Gastrocnemius medialis (tissue), 4 donors: ENCODE measurements at regions not wholly inside any gene's neighbourhood (a gene's known extent, or its start where the extent isn't known, plus 50 kb on each side); places are given as distances from the start of the nearest gene placed in this dataset.

Source experiments
- ATAC-seq, 2 donors: fragments of 150-250 bp; one replicate each; pipeline ENCODE4 v1.9.1; 2016
- DNase-seq, 2 donors: peaks; one replicate each; pipeline ENCODE4 v3.0.0-alpha.2; 2019
- H3K27ac ChIP-seq, 4 donors: fragments of 200-600 bp; sonication (generic); 1 replicate in 1 of 4; 2 replicates in 3 of 4; pipeline ENCODE4 v1.5.1; 2016 to 2018; ENCODE audit warnings: mild to moderate bottlenecking in 2 of 4, moderate library complexity in 1 of 4
- H3K27me3 ChIP-seq, 3 donors: fragments of 200-600 bp; sonication (generic) in 2 of 3; 1 replicate in 1 of 3; 2 replicates in 2 of 3; pipeline versions ENCODE4 v1.5.1 to v1.6.0; 2016 to 2019; ENCODE audit warnings: mild to moderate bottlenecking in 1 of 3, moderate library complexity in 1 of 3
- H3K36me3 ChIP-seq, 2 donors: fragments of 200-600 bp; sonication (generic) in 1 of 2; one replicate each; pipeline ENCODE4 v1.5.1; 2017 to 2018
- H3K4me1 ChIP-seq, 2 donors: fragments of 200-600 bp; sonication (generic) in 1 of 2; one replicate each; pipeline ENCODE4 v1.5.1; 2016 to 2017; ENCODE audit warnings: mild to moderate bottlenecking in 2 of 2
- H3K4me3 ChIP-seq, 4 donors: fragments of 200-600 bp; sonication (generic) in 3 of 4; 1 replicate in 1 of 4; 2 replicates in 3 of 4; pipeline ENCODE4 v1.5.1; 2016 to 2019; ENCODE audit warnings: mild to moderate bottlenecking in 2 of 4
- H3K9me3 ChIP-seq, 3 donors: fragments of 200-600 bp; sonication (generic) in 2 of 3; 1 replicate in 1 of 3; 2 replicates in 2 of 3; pipeline ENCODE4 v1.5.1; 2016 to 2019
- POLR2A ChIP-seq, 2 donors: fragments of 450-650 bp; IDR thresholded peaks; one replicate each; pipeline ENCODE4 v1.6.1; 2017; ENCODE audit warnings: antibody characterized with exemption in 2 of 2, mild to moderate bottlenecking in 2 of 2, moderate library complexity in 2 of 2
- in situ Hi-C, 4 donors: fragments of 200-750 bp; cut with MboI; loops; one replicate each; pipeline versions ENCODE4 v1.15.0 to v1.8.0; 2017; ENCODE audit warnings: low sequenced_read_pairs in 4 of 4
- intact Hi-C: fragments of 100-400 bp; cut with DNase I; formaldehyde crosslinking; loops from one replicate; pipeline ENCODE4 v1.15.1; 2023; ENCODE audit warnings: low total_unique reads
- TF ChIP-seq, protein P1 (sequence below), 5 experiments: fragments of 450-650 bp in 3 of 5; fragments of 200-600 bp in 2 of 5; sonication (generic) in 2 of 5; IDR thresholded peaks in 4 of 5; conservative IDR thresholded peaks in 1 of 5; 1 replicate in 4 of 5; 2 replicates in 1 of 5; pipeline ENCODE4 v1.5.1; 2016 to 2019; ENCODE audit warnings: antibody characterized with exemption in 5 of 5, mild to moderate bottlenecking in 3 of 5, moderate library complexity in 3 of 5

DNA sequence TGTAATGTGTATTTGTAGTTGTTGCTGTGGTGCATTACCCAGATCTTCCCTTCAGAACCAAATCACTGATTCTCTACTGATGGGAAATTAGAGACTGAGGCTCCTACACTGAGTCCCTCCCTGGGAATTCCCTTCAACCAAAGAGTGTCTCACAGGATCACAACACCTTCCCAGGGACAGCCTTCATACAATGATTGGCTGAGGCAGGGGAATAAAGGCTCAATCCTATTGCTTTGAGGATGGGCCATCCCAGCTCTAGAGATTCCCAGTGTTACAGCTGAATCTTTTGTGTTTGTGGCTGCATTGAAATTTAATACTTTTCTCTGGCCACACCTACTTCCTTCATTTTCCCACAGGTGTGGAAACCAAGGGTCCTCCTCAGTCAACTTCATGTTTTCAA, 96.4 kb upstream of the ELL2 start:
- Histone ChIP-seq H3K4me3 (no peak overlapping the region), H3K27me3 (no peaks in the 10 kb centered on the region), H3K36me3 (no peaks in the 10 kb centered on the region), H3K4me1 (no peaks in the 10 kb centered on the region), H3K9me3 (no peaks in the 10 kb centered on the region), H3K27ac (no peak overlapping the region)
- DNase-seq (no peak), ATAC-seq (no peak)
- in situ Hi-C loops (no loop called here), intact Hi-C loops (no loop called here)
- TF ChIP-seq POLR2A (IDR thresholded peaks at IDR 0.05): no peak
- TF ChIP-seq, protein P1, sequence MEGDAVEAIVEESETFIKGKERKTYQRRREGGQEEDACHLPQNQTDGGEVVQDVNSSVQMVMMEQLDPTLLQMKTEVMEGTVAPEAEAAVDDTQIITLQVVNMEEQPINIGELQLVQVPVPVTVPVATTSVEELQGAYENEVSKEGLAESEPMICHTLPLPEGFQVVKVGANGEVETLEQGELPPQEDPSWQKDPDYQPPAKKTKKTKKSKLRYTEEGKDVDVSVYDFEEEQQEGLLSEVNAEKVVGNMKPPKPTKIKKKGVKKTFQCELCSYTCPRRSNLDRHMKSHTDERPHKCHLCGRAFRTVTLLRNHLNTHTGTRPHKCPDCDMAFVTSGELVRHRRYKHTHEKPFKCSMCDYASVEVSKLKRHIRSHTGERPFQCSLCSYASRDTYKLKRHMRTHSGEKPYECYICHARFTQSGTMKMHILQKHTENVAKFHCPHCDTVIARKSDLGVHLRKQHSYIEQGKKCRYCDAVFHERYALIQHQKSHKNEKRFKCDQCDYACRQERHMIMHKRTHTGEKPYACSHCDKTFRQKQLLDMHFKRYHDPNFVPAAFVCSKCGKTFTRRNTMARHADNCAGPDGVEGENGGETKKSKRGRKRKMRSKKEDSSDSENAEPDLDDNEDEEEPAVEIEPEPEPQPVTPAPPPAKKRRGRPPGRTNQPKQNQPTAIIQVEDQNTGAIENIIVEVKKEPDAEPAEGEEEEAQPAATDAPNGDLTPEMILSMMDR (IDR thresholded peaks at IDR 0.05 in 4 of 5, conservative IDR thresholded peaks at IDR 0.05 in 1 of 5): no peak

DNA sequence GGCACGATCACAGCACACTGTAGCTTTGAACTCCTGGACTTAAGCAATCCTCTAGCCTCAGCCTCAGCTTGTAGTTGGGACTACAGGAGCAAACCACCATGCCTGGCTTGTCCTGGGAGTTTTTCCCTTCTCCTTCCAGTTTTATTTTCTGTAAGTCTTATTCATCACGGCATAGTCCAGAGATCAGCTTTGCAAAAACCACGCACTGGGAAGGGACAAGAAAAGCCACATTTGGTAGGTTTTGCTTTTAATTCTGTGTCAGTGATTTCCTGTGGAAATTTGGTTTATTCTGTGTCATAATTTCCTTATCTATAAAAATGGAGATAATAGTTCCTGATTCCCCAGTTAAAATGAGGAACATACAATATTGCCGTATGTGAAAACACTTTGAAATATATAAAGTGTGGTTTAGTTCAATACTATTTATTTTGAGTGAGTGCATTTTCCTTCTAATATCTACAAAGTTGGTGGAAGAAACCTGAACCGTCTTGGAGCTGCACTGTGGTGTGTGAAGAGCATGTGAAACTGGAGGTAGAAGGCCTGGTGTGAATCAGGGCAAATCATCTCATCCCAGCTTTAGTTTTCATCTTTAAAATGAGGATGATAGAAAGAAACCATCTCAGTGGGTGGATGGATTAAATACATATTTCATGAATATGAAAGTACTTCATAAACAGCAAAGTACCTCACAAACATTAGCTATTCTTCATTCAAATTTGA, 92.8 kb upstream of the ELL2 start:
- H3K36me3 ChIP-seq: no peaks in the 10 kb centered on the region
- H3K4me1 ChIP-seq: no peaks in the 10 kb centered on the region
- intact Hi-C loops (no loop called here), in situ Hi-C loops (no loop called here)
- no peak overlapping the region for H3K4me3 ChIP-seq
- no peak for TF ChIP-seq POLR2A (IDR thresholded peaks at IDR 0.05)
- TF ChIP-seq, protein P1 (IDR thresholded peaks at IDR 0.05 in 4 of 5, conservative IDR thresholded peaks at IDR 0.05 in 1 of 5): no peak
- no peak for ATAC-seq
- no peaks in the 10 kb centered on the region for H3K9me3 ChIP-seq
- DNase-seq: no peak
- no peak overlapping the region for H3K27ac ChIP-seq
- no peaks in the 10 kb centered on the region for H3K27me3 ChIP-seq

DNA sequence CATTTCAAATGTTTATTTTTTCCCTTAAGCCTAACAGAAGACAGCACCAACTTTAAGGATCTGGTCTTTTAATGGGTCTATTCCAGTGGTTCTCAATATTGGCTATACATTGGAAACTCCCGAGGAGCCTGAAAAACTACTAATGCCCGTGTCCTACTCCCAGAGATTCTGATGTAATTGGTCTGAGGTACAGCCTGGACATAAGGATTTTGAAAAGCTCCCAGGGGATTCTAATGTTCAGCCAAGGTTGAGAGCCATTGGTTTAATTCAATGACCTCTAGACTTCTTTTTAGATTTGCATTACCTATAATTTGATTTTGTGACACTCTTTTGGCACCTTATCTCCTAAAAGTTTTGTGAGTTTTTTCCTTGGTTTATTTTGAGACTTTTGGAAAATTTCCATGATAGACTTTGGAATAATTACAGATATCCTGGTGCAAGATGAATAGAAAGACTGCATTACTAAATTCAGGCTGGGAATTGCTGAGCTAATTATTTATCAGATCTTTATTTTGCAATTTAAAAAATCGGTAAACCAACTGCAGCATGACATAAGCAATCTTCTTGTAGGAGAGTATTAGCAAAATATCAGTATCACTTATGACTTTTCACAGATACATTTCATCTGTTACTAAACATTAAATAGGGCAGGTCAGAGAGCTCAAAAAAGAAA, 91.5 kb upstream of the ELL2 start:
- DNase-seq: no peak
- ATAC-seq: no peak

DNA sequence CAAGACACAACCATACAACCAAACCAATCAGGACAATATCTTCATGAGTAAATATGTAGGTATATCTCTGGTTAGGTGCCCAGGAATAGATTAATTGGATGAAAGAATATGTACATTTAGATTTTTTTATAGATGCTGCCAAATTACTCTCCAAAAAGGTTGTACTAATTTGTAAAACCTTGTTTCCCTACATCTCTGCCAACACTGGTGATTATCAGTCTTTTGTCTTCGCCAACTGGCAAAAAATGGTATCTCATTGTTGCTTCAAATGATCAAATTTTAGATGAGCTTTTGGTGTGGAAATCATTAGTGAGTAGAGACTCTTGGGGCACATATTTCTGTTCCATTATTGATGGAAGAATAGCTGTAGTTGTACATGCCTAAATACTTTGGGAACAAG, 90.7 kb upstream of the ELL2 start:
- DNase-seq (no peak), ATAC-seq (no peak)
- Histone ChIP-seq H3K36me3 (no peaks in the 10 kb centered on the region), H3K27me3 (no peaks in the 10 kb centered on the region), H3K9me3 (no peaks in the 10 kb centered on the region), H3K27ac (no peak overlapping the region), H3K4me1 (no peaks in the 10 kb centered on the region), H3K4me3 (no peak overlapping the region)
- intact Hi-C loops (no loop called here), in situ Hi-C loops (no loop called here)
- no peak for TF ChIP-seq POLR2A (IDR thresholded peaks at IDR 0.05)
- TF ChIP-seq, protein P1 (IDR thresholded peaks at IDR 0.05 in 4 of 5, conservative IDR thresholded peaks at IDR 0.05 in 1 of 5): no peak

More for the DNA sequence above, 91.5 kb upstream of the ELL2 start:
- no peak for TF ChIP-seq POLR2A (IDR thresholded peaks at IDR 0.05)
- TF ChIP-seq, protein P1 (IDR thresholded peaks at IDR 0.05 in 4 of 5, conservative IDR thresholded peaks at IDR 0.05 in 1 of 5): no peak
- in situ Hi-C loops: no loop called here
- no peaks in the 10 kb centered on the region for H3K27me3 ChIP-seq
- H3K4me3 ChIP-seq: no peak overlapping the region
- intact Hi-C loops: no loop called here
- no peaks in the 10 kb centered on the region for H3K4me1 ChIP-seq
- H3K27ac ChIP-seq: no peak overlapping the region
- no peaks in the 10 kb centered on the region for H3K36me3 ChIP-seq
- no peaks in the 10 kb centered on the region for H3K9me3 ChIP-seq
